Hepatocyte (in vitro differentiated cells): ENCODE measurements at regions not wholly inside any gene's neighbourhood (a gene's known extent, or its start where the extent isn't known, plus 50 kb on each side); places are given as distances from the start of the nearest gene placed in this dataset.

ENCODE experiments used
- DNase-seq: peaks from one replicate; pipeline ENCODE4 v3.0.0-alpha.2; 2016; ENCODE audit warnings: low spot score
- H2AFZ ChIP-seq: fragments of 200-600 bp; sonication (generic); 2 replicates; pipeline ENCODE4 v1.6.0; 2016; ENCODE audit warnings: antibody characterized with exemption, mild to moderate bottlenecking
- H3K27ac ChIP-seq: fragments of 200-600 bp; sonication (generic); 2 replicates; pipeline ENCODE4 v1.5.1; 2016; ENCODE audit warnings: mild to moderate bottlenecking
- H3K27me3 ChIP-seq: fragments of 200-600 bp; sonication (generic); 2 replicates; pipeline ENCODE4 v1.6.1; 2016
- H3K36me3 ChIP-seq: fragments of 200-600 bp; sonication (generic); replicated peaks from 2 replicates; pipeline ENCODE4 v1.5.1; 2016; ENCODE audit warnings: low read depth; ENCODE audit not compliant: insufficient read depth
- H3K4me1 ChIP-seq: fragments of 200-600 bp; sonication (generic); 2 replicates; pipeline ENCODE4 v1.5.1; 2016; ENCODE audit warnings: mild to moderate bottlenecking, moderate library complexity; ENCODE audit not compliant: insufficient read depth
- H3K4me2 ChIP-seq: fragments of 200-600 bp; sonication (generic); 2 replicates; pipeline ENCODE4 v1.6.0; 2016
- H3K4me3 ChIP-seq: fragments of 200-600 bp; sonication (generic); 2 replicates; pipeline ENCODE4 v1.5.1; 2016; ENCODE audit warnings: mild to moderate bottlenecking
- H3K79me2 ChIP-seq: fragments of 200-600 bp; sonication (generic); 2 replicates; pipeline ENCODE4 v1.6.0; 2017; ENCODE audit warnings: mild to moderate bottlenecking
- H3K9me2 ChIP-seq: fragments of 200-600 bp; sonication (generic); replicated peaks from 2 replicates; pipeline ENCODE4 v1.6.0; 2017; ENCODE audit warnings: mild to moderate bottlenecking; ENCODE audit not compliant: insufficient read depth
- H3K9me3 ChIP-seq: fragments of 200-600 bp; sonication (generic); 2 replicates; pipeline ENCODE4 v1.5.1; 2016; ENCODE audit warnings: low read depth, mild to moderate bottlenecking
- H4K20me1 ChIP-seq: fragments of 200-600 bp; sonication (generic); 2 replicates; pipeline ENCODE4 v1.6.0; 2016; ENCODE audit warnings: mild to moderate bottlenecking; ENCODE audit not compliant: insufficient read depth, poor library complexity, severe bottlenecking
- CTCF ChIP-seq: fragments of 200-600 bp; sonication (generic); IDR thresholded peaks from 2 replicates; pipeline ENCODE4 v1.5.1; 2016; ENCODE audit warnings: antibody characterized with exemption, mild to moderate bottlenecking; ENCODE audit not compliant: poor library complexity
- EZH2 ChIP-seq: fragments of 200-600 bp; sonication (generic); IDR thresholded peaks from 2 replicates; pipeline ENCODE4 v1.6.1; 2016; ENCODE audit warnings: antibody characterized with exemption, mild to moderate bottlenecking, borderline replicate concordance
- EZH2phosphoT487 ChIP-seq: fragments of 200-600 bp; sonication (generic); IDR thresholded peaks from one replicate; pipeline ENCODE4 v1.6.1; 2018; ENCODE audit warnings: antibody characterized with exemption, mild to moderate bottlenecking, low read depth, moderate library complexity; ENCODE audit not compliant: unreplicated experiment, severe bottlenecking
- WGBS: methylation state at CpG from one replicate; pipeline ENCODE4 v1.1.6; 2016; ENCODE audit warnings: low lambda C conversion rate; ENCODE audit errors: missing lambda C conversion rate; 5-methylcytosine and 5-hydroxymethylcytosine counted together

- no peak for DNase-seq
- Histone ChIP-seq H3K9me3 (no peaks in the 10 kb centered on the region), H3K4me3 (no peak overlapping the region), H3K79me2 (no peaks in the 10 kb centered on the region), H3K9me2 (no peaks in the 10 kb centered on the region), H3K4me2 (no peak overlapping the region), H4K20me1 (no peaks in the 10 kb centered on the region), H3K27ac (no peak overlapping the region), H3K36me3 (no peaks in the 10 kb centered on the region), H3K27me3 (no peaks in the 10 kb centered on the region), H3K4me1 (no peaks in the 10 kb centered on the region), H2AFZ (no peak overlapping the region)
- WGBS = 90% methylated on average over 7 of the region's 7 CpGs
- TF ChIP-seq EZH2phosphoT487 = no peak
- TF ChIP-seq EZH2 = no peak
- TF ChIP-seq CTCF = no peak
Measured at GRCh38 chr16:80103463-80103862, 437.3 kb upstream of the DYNLRB2 start.

GRCh38 chr16:80100846-80101451, 439.8 kb upstream of the DYNLRB2 start:
- Histone ChIP-seq H3K79me2 (no peaks in the 10 kb centered on the region), H3K9me3 (no peaks in the 10 kb centered on the region), H3K4me2 (no peak overlapping the region), H3K4me1 (no peaks in the 10 kb centered on the region), H3K4me3 (no peak overlapping the region), H3K36me3 (no peaks in the 10 kb centered on the region), H3K27ac (no peak overlapping the region), H3K9me2 (no peaks in the 10 kb centered on the region), H4K20me1 (no peaks in the 10 kb centered on the region), H3K27me3 (no peaks in the 10 kb centered on the region), H2AFZ (no peak overlapping the region)
- no peak for DNase-seq
- TF ChIP-seq EZH2phosphoT487 = no peak
- TF ChIP-seq CTCF = no peak
- TF ChIP-seq EZH2 = no peak

- H2AFZ ChIP-seq = no peak overlapping the region
- no peaks in the 10 kb centered on the region for H3K9me2 ChIP-seq
- H3K4me3 ChIP-seq = no peak overlapping the region
- H4K20me1 ChIP-seq = no peaks in the 10 kb centered on the region
- no peaks in the 10 kb centered on the region for H3K36me3 ChIP-seq
- H3K4me2 ChIP-seq = no peak overlapping the region
- TF ChIP-seq EZH2phosphoT487 (no peak), EZH2 (no peak), CTCF (no peak)
- no peak overlapping the region for H3K27ac ChIP-seq
- no peaks in the 10 kb centered on the region for H3K4me1 ChIP-seq
- H3K27me3 ChIP-seq = no peaks in the 10 kb centered on the region
- no peaks in the 10 kb centered on the region for H3K9me3 ChIP-seq
- no peak for DNase-seq
- H3K79me2 ChIP-seq = no peaks in the 10 kb centered on the region
Measured at GRCh38 chr16:80100186-80100585, 440.6 kb upstream of the DYNLRB2 start.

- Histone ChIP-seq H4K20me1 (no peaks in the 10 kb centered on the region), H3K9me2 (no peaks in the 10 kb centered on the region), H3K4me3 (no peak overlapping the region), H3K36me3 (no peaks in the 10 kb centered on the region), H3K4me2 (no peak overlapping the region), H2AFZ (no peak overlapping the region), H3K27ac (no peak overlapping the region), H3K27me3 (no peaks in the 10 kb centered on the region), H3K79me2 (no peaks in the 10 kb centered on the region), H3K9me3 (no peaks in the 10 kb centered on the region), H3K4me1 (no peaks in the 10 kb centered on the region)
- no peak for DNase-seq
- TF ChIP-seq CTCF (no peak), EZH2phosphoT487 (no peak)
- WGBS = 78% methylated on average over 1 of the region's 1 CpG
Measured at GRCh38 chr16:80097098-80097497, 443.7 kb upstream of the DYNLRB2 start.
